ENCODE measurements at regions not wholly inside any gene's neighbourhood (a gene's known extent, or its start where the extent isn't known, plus 50 kb on each side); places are given as distances from the start of the nearest gene placed in this dataset.
"Not testable (repeated sequence)": the region's sequence is repeated elsewhere in the genome, so short reads cannot be mapped to it uniquely, and the experiment has no call there.

DNA sequence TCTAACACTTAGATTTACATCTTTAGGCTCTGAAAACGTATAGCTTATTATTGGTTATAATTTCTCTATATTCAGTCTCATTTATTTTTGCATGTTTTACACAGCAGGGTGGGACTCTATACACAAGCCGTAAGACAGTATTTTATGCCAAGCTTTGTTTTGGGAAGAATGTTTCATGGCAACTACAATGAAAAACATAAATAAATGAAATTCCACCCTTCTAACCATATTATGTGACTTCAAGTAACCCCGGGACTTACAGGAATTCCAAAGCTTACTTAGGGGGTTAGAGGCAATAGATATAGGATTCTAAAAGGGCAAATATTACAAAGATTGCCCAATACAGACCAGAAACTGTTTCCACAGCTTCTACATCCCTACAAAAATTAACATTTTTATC is 370.9 kb downstream of the PRR32 start:
- dilution Hi-C loops (cut with MboI; ENCODE audit: extremely low pct_ligation_motif_present, low sequenced_read_pairs) (no loop called here), intact Hi-C loops (cut with micrococcal nuclease) (no loop called here)
- ChIA-PET CTCF (no interaction called here), POLR2A (no interaction called here)
- H4K20me1 ChIP-seq (replicated peaks; ENCODE audit: control insufficient read depth, extremely low read depth, insufficient read depth, low read length): no peaks in the 10 kb centered on the region
- H3K36me3 ChIP-seq (ENCODE audit: control insufficient read depth in 2 of 2, extremely low read depth in 1 of 2, insufficient read depth in 2 of 2, low read length in 2 of 2): no peaks in the 10 kb centered on the region
- no peak overlapping the region for H2AFZ ChIP-seq (ENCODE audit: low read depth, low read length)
- no peak overlapping the region for H3K9ac ChIP-seq (replicated peaks; ENCODE audit: extremely low read depth, insufficient read depth, low read length)
- TF ChIP-seq POLR2A (IDR thresholded peaks at IDR 0.05; ENCODE audit: low read depth, low read length) (no peak), JUN (IDR thresholded peaks at IDR 0.05; ENCODE audit: borderline replicate concordance, insufficient read depth, insufficient read length, low read depth) (no peak), MYC (IDR thresholded peaks at IDR 0.05; ENCODE audit: low read depth, low read length) (no peak), GATA2 (IDR thresholded peaks at IDR 0.05; ENCODE audit: insufficient read depth, insufficient read length, low read depth, low read length) (no peak), POLR2AphosphoS5 (IDR thresholded peaks at IDR 0.05; ENCODE audit: insufficient read depth, low read depth, low read length) (no peak), FOS (IDR thresholded peaks at IDR 0.05; ENCODE audit: borderline replicate concordance, insufficient read depth, low read length) (no peak)
- TF ChIP-seq, protein P1, sequence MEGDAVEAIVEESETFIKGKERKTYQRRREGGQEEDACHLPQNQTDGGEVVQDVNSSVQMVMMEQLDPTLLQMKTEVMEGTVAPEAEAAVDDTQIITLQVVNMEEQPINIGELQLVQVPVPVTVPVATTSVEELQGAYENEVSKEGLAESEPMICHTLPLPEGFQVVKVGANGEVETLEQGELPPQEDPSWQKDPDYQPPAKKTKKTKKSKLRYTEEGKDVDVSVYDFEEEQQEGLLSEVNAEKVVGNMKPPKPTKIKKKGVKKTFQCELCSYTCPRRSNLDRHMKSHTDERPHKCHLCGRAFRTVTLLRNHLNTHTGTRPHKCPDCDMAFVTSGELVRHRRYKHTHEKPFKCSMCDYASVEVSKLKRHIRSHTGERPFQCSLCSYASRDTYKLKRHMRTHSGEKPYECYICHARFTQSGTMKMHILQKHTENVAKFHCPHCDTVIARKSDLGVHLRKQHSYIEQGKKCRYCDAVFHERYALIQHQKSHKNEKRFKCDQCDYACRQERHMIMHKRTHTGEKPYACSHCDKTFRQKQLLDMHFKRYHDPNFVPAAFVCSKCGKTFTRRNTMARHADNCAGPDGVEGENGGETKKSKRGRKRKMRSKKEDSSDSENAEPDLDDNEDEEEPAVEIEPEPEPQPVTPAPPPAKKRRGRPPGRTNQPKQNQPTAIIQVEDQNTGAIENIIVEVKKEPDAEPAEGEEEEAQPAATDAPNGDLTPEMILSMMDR (IDR thresholded peaks at IDR 0.05; ENCODE audit: extremely low read depth in 1 of 2, insufficient read depth in 1 of 2, low read depth in 1 of 2, low read length in 2 of 2): no peak
- H3K9me1 ChIP-seq (replicated peaks; ENCODE audit: control insufficient read depth, extremely low read depth, insufficient read depth, low read length): no peaks in the 10 kb centered on the region
- no peaks in the 10 kb centered on the region for H3K27me3 ChIP-seq (ENCODE audit: control insufficient read depth in 2 of 2, insufficient read depth in 2 of 2, low read length in 2 of 2)
- BruUV-seq (replicated peaks): no TSS peak
- H3K4me3 ChIP-seq (replicated peaks in 1 of 3; ENCODE audit: insufficient read depth in 1 of 3, low read depth in 1 of 3, low read length in 3 of 3): no peak overlapping the region
- no peaks in the 10 kb centered on the region for H3K9me3 ChIP-seq (replicated peaks; ENCODE audit: control insufficient read depth, insufficient read depth, low read length)
- H3K4me1 ChIP-seq (ENCODE audit: control insufficient read depth, extremely low read depth, insufficient read depth, low read length): no peaks in the 10 kb centered on the region
- DNase-seq (ENCODE audit: low read depth, low spot score) (no peak), FAIRE-seq (no peak)
- no peak overlapping the region for H3K4me2 ChIP-seq (ENCODE audit: insufficient read depth, low read length)
- H3K27ac ChIP-seq (ENCODE audit: insufficient read depth, low read depth, low read length): no peak overlapping the region
- no peaks in the 10 kb centered on the region for H3K79me2 ChIP-seq (ENCODE audit: control insufficient read depth, insufficient read depth, low read length)

DNA sequence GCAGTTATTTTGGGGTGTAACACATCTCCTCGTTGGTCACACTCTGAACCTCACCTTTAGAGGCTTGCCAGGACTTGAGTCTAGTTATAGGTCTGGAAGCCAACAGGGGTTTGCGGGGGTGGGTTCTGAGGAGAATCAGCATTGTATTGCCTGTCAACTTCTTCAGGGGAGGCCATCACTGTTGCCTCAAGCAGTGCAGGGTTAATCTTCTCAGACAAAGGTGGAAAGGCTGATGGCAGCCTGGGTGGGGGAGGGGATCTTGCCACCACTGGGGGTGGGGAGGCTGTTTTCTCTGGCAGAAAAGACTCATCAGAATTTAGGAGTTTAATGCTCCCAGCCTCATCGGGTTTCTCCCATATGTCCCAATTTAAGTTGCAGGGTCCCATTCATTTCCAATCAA is 387.8 kb downstream of the PRR32 start:
- Histone ChIP-seq H2AFZ (ENCODE audit: low read depth, low read length) (no peak overlapping the region), H3K4me2 (ENCODE audit: insufficient read depth, low read length) (no peak overlapping the region), H3K27me3 (ENCODE audit: control insufficient read depth in 2 of 2, insufficient read depth in 2 of 2, low read length in 2 of 2) (no peaks in the 10 kb centered on the region), H4K20me1 (replicated peaks; ENCODE audit: control insufficient read depth, extremely low read depth, insufficient read depth, low read length) (no peaks in the 10 kb centered on the region), H3K4me3 (replicated peaks in 1 of 3; ENCODE audit: insufficient read depth in 1 of 3, low read depth in 1 of 3, low read length in 3 of 3) (no peak overlapping the region), H3K27ac (ENCODE audit: insufficient read depth, low read depth, low read length) (no peak overlapping the region), H3K9me1 (replicated peaks; ENCODE audit: control insufficient read depth, extremely low read depth, insufficient read depth, low read length) (no peaks in the 10 kb centered on the region), H3K9ac (replicated peaks; ENCODE audit: extremely low read depth, insufficient read depth, low read length) (no peak overlapping the region), H3K9me3 (replicated peaks; ENCODE audit: control insufficient read depth, insufficient read depth, low read length) (no peaks in the 10 kb centered on the region), H3K79me2 (ENCODE audit: control insufficient read depth, insufficient read depth, low read length) (no peaks in the 10 kb centered on the region), H3K4me1 (ENCODE audit: control insufficient read depth, extremely low read depth, insufficient read depth, low read length) (no peaks in the 10 kb centered on the region), H3K36me3 (ENCODE audit: control insufficient read depth in 2 of 2, extremely low read depth in 1 of 2, insufficient read depth in 2 of 2, low read length in 2 of 2) (no peaks in the 10 kb centered on the region)
- dilution Hi-C loops (cut with MboI; ENCODE audit: extremely low pct_ligation_motif_present, low sequenced_read_pairs) (no loop called here), intact Hi-C loops (cut with micrococcal nuclease) (no loop called here)
- no peak for FAIRE-seq
- TF ChIP-seq, protein P2, sequence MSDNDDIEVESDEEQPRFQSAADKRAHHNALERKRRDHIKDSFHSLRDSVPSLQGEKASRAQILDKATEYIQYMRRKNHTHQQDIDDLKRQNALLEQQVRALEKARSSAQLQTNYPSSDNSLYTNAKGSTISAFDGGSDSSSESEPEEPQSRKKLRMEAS (IDR thresholded peaks at IDR 0.05; ENCODE audit: insufficient read depth, insufficient read length): no peak
- TF ChIP-seq MYC (IDR thresholded peaks at IDR 0.05; ENCODE audit: low read depth, low read length): no peak
- BruUV-seq (replicated peaks): no TSS peak
- ChIA-PET CTCF (no interaction called here), POLR2A (no interaction called here)
- DNase-seq (ENCODE audit: low read depth, low spot score): no peak

DNA sequence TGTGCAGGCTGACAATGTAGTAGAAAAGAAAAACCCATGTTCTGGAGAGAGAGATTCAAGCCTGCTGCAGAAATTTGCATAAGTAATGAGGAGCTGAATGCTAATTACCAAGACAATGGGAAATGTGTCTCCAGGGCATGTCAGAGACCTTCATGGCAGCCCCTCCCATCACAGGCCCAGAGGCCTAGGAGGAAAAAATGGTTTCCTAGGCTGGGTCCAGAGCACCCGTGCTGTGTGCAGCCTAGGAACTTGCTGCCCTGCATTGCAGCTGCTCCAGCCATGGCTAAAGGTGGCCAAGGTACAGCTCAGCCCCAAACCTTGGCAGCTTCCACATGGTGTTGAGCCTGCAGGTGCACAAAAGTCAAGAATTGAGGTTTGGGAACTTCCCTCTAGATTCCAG is 402.3 kb downstream of the PRR32 start:
- H3K9me3 ChIP-seq (replicated peaks; ENCODE audit: control insufficient read depth, insufficient read depth, low read length); FAIRE-seq; CTCF ChIA-PET; H2AFZ ChIP-seq (ENCODE audit: low read depth, low read length); H4K20me1 ChIP-seq (replicated peaks; ENCODE audit: control insufficient read depth, extremely low read depth, insufficient read depth, low read length); H3K9me1 ChIP-seq (replicated peaks; ENCODE audit: control insufficient read depth, extremely low read depth, insufficient read depth, low read length); BruUV-seq (replicated peaks); H3K79me2 ChIP-seq (ENCODE audit: control insufficient read depth, insufficient read depth, low read length); POLR2A ChIA-PET; H3K4me3 ChIP-seq (replicated peaks in 1 of 3; ENCODE audit: insufficient read depth in 1 of 3, low read depth in 1 of 3, low read length in 3 of 3); dilution Hi-C loops (cut with MboI; ENCODE audit: extremely low pct_ligation_motif_present, low sequenced_read_pairs); H3K27ac ChIP-seq (ENCODE audit: insufficient read depth, low read depth, low read length); H3K9ac ChIP-seq (replicated peaks; ENCODE audit: extremely low read depth, insufficient read depth, low read length); H3K4me2 ChIP-seq (ENCODE audit: insufficient read depth, low read length); intact Hi-C loops (cut with micrococcal nuclease); H3K36me3 ChIP-seq (ENCODE audit: control insufficient read depth in 2 of 2, extremely low read depth in 1 of 2, insufficient read depth in 2 of 2, low read length in 2 of 2); DNase-seq (ENCODE audit: low read depth, low spot score); H3K4me1 ChIP-seq (ENCODE audit: control insufficient read depth, extremely low read depth, insufficient read depth, low read length); H3K27me3 ChIP-seq (ENCODE audit: control insufficient read depth in 2 of 2, insufficient read depth in 2 of 2, low read length in 2 of 2): not testable (repeated sequence)

Data from endothelial cell of umbilical vein (primary cell).